ENCODE measurements at regions not wholly inside any gene's neighbourhood (a gene's known extent, or its start where the extent isn't known, plus 50 kb on each side); places are given as distances from the start of the nearest gene placed in this dataset.

DNA sequence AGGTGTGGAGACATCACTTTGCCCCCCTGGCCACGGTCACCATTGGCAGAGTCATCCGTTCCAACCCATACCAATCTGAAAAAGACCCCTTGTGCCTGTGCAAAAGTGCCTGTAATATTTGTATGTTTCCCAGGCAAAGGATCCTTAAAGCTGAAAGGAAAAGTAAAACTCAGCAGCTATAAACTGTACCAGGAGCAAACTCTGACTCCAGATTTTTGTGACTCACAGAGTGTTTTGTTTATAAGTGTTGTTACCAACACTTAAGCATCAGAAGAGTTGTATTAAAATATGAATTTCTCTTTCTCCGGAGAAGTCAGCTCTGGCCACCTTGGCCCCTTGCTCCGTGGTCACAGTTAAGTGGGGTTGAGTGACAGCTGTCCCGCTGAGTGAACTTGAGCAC is 75.9 kb downstream of the IRX6 start:
- Histone ChIP-seq H3K4me2 (ENCODE audit: insufficient read depth, low read length) (no peak overlapping the region), H3K9ac (replicated peaks; ENCODE audit: extremely low read depth, insufficient read depth, low read length) (no peak overlapping the region), H2AFZ (ENCODE audit: low read depth, low read length) (no peak overlapping the region), H3K4me1 (ENCODE audit: control insufficient read depth, extremely low read depth, insufficient read depth, low read length) (no peaks in the 10 kb centered on the region), H3K36me3 (ENCODE audit: control insufficient read depth in 2 of 2, extremely low read depth in 1 of 2, insufficient read depth in 2 of 2, low read length in 2 of 2) (no peaks in the 10 kb centered on the region), H3K27me3 (ENCODE audit: control insufficient read depth in 2 of 2, insufficient read depth in 2 of 2, low read length in 2 of 2) (no peaks in the 10 kb centered on the region), H3K79me2 (ENCODE audit: control insufficient read depth, insufficient read depth, low read length) (no peaks in the 10 kb centered on the region), H3K9me1 (replicated peaks; ENCODE audit: control insufficient read depth, extremely low read depth, insufficient read depth, low read length) (no peaks in the 10 kb centered on the region), H3K27ac (ENCODE audit: insufficient read depth, low read depth, low read length) (no peak overlapping the region), H3K9me3 (replicated peaks; ENCODE audit: control insufficient read depth, insufficient read depth, low read length) (no peaks in the 10 kb centered on the region), H3K4me3 (replicated peaks in 1 of 3; ENCODE audit: insufficient read depth in 1 of 3, low read depth in 1 of 3, low read length in 3 of 3) (no peak overlapping the region), H4K20me1 (replicated peaks; ENCODE audit: control insufficient read depth, extremely low read depth, insufficient read depth, low read length) (no peaks in the 10 kb centered on the region)
- TF ChIP-seq EZH2 (IDR thresholded peaks at IDR 0.05; ENCODE audit: borderline replicate concordance, low read depth, low read length, severe bottlenecking) (no peak), MAX (IDR thresholded peaks at IDR 0.05; ENCODE audit: insufficient read depth, insufficient read length) (no peak), JUN (IDR thresholded peaks at IDR 0.05; ENCODE audit: borderline replicate concordance, insufficient read depth, insufficient read length, low read depth) (no peak), POLR2A (IDR thresholded peaks at IDR 0.05; ENCODE audit: low read depth, low read length) (no peak), FOS (IDR thresholded peaks at IDR 0.05; ENCODE audit: borderline replicate concordance, insufficient read depth, low read length) (no peak), GATA2 (IDR thresholded peaks at IDR 0.05; ENCODE audit: insufficient read depth, insufficient read length, low read depth, low read length) (no peak), MYC (IDR thresholded peaks at IDR 0.05; ENCODE audit: low read depth, low read length) (no peak)
- TF ChIP-seq, protein P1, sequence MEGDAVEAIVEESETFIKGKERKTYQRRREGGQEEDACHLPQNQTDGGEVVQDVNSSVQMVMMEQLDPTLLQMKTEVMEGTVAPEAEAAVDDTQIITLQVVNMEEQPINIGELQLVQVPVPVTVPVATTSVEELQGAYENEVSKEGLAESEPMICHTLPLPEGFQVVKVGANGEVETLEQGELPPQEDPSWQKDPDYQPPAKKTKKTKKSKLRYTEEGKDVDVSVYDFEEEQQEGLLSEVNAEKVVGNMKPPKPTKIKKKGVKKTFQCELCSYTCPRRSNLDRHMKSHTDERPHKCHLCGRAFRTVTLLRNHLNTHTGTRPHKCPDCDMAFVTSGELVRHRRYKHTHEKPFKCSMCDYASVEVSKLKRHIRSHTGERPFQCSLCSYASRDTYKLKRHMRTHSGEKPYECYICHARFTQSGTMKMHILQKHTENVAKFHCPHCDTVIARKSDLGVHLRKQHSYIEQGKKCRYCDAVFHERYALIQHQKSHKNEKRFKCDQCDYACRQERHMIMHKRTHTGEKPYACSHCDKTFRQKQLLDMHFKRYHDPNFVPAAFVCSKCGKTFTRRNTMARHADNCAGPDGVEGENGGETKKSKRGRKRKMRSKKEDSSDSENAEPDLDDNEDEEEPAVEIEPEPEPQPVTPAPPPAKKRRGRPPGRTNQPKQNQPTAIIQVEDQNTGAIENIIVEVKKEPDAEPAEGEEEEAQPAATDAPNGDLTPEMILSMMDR (IDR thresholded peaks at IDR 0.05; ENCODE audit: extremely low read depth in 1 of 2, insufficient read depth in 1 of 2, low read depth in 1 of 2, low read length in 2 of 2), result no peak
- ChIA-PET POLR2A (no interaction called here), CTCF (no interaction called here)
- DNase-seq (ENCODE audit: low read depth, low spot score) (no peak), FAIRE-seq (no peak)
- intact Hi-C loops (cut with micrococcal nuclease), result no loop called here
- dilution Hi-C loops (cut with MboI; ENCODE audit: extremely low pct_ligation_motif_present, low sequenced_read_pairs), result no loop called here
- BruUV-seq (replicated peaks), result no TSS peak
